K562 (cell line): ENCODE measurements at regions not wholly inside any gene's neighbourhood (a gene's known extent, or its start where the extent isn't known, plus 50 kb on each side); places are given as distances from the start of the nearest gene placed in this dataset.

ENCODE experiments used
- CAMTA2 ChIP-seq: fragments of 250-450 bp; sonication (Bioruptor Pico); conservative IDR thresholded peaks from 2 replicates; pipeline ENCODE4 v1.5.1; 2022
- CBX2 ChIP-seq: fragments of 200-600 bp; sonication (generic); IDR thresholded peaks from one replicate; pipeline ENCODE4 v1.6.1; 2012; ENCODE audit warnings: mild to moderate bottlenecking, low read length, inconsistent platforms; ENCODE audit not compliant: insufficient read depth, poor library complexity, severe bottlenecking
- ELF1 ChIP-seq: fragments of 200-800 bp; sonication (Bioruptor generic); IDR thresholded peaks from 2 replicates; pipeline ENCODE4 v1.6.1; 2016; ENCODE audit warnings: missing genetic modification characterization, missing compliant biosample characterization
- HMGN3 ChIP-seq: IDR thresholded peaks from 2 replicates; pipeline ENCODE4 v1.6.1; 2011; ENCODE audit warnings: borderline replicate concordance, low read depth, mild to moderate bottlenecking, mixed read lengths, low read length; ENCODE audit not compliant: insufficient read length; ENCODE audit errors: extremely low read depth
- HOXB6 ChIP-seq: fragments of 250-450 bp; sonication (Bioruptor Pico); IDR thresholded peaks from 2 replicates; pipeline ENCODE4 v1.5.1; 2022; ENCODE audit warnings: mild to moderate bottlenecking, borderline replicate concordance
- NCOA1 ChIP-seq: fragments of 450-650 bp; IDR thresholded peaks from 2 replicates; pipeline ENCODE4 v1.6.1; 2016; ENCODE audit warnings: low read depth
- NCOR1 ChIP-seq: fragments of 450-650 bp; IDR thresholded peaks from 2 replicates; pipeline ENCODE4 v1.6.1; 2016; ENCODE audit warnings: mild to moderate bottlenecking, moderate library complexity
- PCBP1 ChIP-seq: fragments of 200-400 bp; formaldehyde crosslinking; IDR thresholded peaks from 2 replicates; pipeline ENCODE4 v1.6.1; 2018; ENCODE audit warnings: mild to moderate bottlenecking, low read depth, low read length; ENCODE audit not compliant: poor library complexity, severe bottlenecking
- POLR2AphosphoS5 ChIP-seq: IDR thresholded peaks from 2 replicates; pipeline ENCODE4 v1.6.1; 2011; ENCODE audit warnings: mild to moderate bottlenecking, low read depth, low read length, moderate library complexity; ENCODE audit not compliant: control insufficient read depth, insufficient read depth
- RBM22 ChIP-seq: fragments of 200-400 bp; formaldehyde crosslinking; IDR thresholded peaks from 2 replicates; pipeline ENCODE4 v1.6.1; 2018; ENCODE audit warnings: low read length, low read depth; ENCODE audit not compliant: poor library complexity, severe bottlenecking
- SETDB1 ChIP-seq: IDR thresholded peaks from one replicate; pipeline ENCODE4 v1.6.1; 2012; ENCODE audit warnings: low read length, control low read depth, inconsistent platforms
- U2AF2 ChIP-seq: fragments of 200-400 bp; formaldehyde crosslinking; optimal IDR thresholded peaks from 2 replicates; pipeline ENCODE3; 2017; ENCODE audit warnings: low read depth, mild to moderate bottlenecking, low read length
- ZNF133 ChIP-seq: fragments of 250-450 bp; sonication (Bioruptor Pico); IDR thresholded peaks from 2 replicates; pipeline ENCODE4 v1.4.0; 2020; ENCODE audit warnings: mild to moderate bottlenecking
- ZNF589 ChIP-seq: fragments of 200-800 bp; sonication (Bioruptor generic); IDR thresholded peaks from 2 replicates; pipeline ENCODE4 v1.6.1; 2016; ENCODE audit warnings: low read depth, missing genetic modification characterization, missing compliant biosample characterization
- TF ChIP-seq, protein P1 (sequence below): sonication (generic); formaldehyde crosslinking; IDR thresholded peaks from 2 replicates; pipeline ENCODE4 v1.8.0; 2022; ENCODE audit warnings: missing genetic modification reagents, mild to moderate bottlenecking, borderline replicate concordance
- TF ChIP-seq, protein P2 (sequence below): sonication (generic); formaldehyde crosslinking; IDR thresholded peaks from 2 replicates; pipeline ENCODE4 v1.8.1; 2022; ENCODE audit warnings: missing genetic modification reagents
- TF ChIP-seq, protein P3 (sequence below): fragments of 250-450 bp; sonication (Bioruptor Pico); IDR thresholded peaks from 2 replicates; pipeline ENCODE4 v1.5.0; 2021; ENCODE audit warnings: mild to moderate bottlenecking, borderline replicate concordance
- TF ChIP-seq, protein P4 (sequence below): sonication (generic); formaldehyde crosslinking; IDR thresholded peaks from 2 replicates; pipeline ENCODE4 v1.9.0; 2022; ENCODE audit warnings: mild to moderate bottlenecking, missing genetic modification reagents
- TF ChIP-seq, protein P5 (sequence below): sonication (generic); formaldehyde crosslinking; IDR thresholded peaks from 2 replicates; pipeline ENCODE4 v1.8.1; 2023; ENCODE audit warnings: mild to moderate bottlenecking, missing genetic modification reagents

DNA sequence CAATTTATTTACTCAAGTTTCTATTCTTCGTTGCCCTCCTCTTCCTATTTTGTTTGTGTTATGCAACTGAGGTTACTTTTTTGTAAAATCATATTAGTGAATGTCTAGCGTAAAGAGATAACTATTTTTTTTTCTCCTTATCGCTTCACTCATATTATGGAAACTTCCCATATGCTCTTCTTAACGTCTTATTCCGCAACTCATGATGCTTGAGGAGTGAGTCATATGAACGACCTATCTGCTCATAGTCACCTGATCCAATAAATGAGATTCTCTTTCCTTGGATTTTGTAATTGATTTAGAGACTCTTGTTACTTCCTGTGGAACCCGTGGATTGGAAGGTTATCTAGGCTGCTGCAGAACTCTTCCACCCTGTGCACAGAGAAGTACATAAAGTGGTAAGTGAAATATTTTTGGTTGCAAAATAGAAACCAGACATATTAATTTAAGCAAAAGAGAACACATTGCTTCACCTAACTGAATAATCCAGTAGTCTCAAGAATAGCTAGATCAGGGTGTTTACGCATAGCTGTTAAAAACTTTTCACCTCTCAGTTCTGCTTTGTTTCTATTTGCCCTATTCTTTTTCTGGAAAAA lies 719.3 kb upstream of the SGO1 start (continued):
- TF ChIP-seq, protein P1, sequence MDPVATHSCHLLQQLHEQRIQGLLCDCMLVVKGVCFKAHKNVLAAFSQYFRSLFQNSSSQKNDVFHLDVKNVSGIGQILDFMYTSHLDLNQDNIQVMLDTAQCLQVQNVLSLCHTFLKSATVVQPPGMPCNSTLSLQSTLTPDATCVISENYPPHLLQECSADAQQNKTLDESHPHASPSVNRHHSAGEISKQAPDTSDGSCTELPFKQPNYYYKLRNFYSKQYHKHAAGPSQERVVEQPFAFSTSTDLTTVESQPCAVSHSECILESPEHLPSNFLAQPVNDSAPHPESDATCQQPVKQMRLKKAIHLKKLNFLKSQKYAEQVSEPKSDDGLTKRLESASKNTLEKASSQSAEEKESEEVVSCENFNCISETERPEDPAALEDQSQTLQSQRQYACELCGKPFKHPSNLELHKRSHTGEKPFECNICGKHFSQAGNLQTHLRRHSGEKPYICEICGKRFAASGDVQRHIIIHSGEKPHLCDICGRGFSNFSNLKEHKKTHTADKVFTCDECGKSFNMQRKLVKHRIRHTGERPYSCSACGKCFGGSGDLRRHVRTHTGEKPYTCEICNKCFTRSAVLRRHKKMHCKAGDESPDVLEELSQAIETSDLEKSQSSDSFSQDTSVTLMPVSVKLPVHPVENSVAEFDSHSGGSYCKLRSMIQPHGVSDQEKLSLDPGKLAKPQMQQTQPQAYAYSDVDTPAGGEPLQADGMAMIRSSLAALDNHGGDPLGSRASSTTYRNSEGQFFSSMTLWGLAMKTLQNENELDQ, result no peak
- TF ChIP-seq, protein P2, sequence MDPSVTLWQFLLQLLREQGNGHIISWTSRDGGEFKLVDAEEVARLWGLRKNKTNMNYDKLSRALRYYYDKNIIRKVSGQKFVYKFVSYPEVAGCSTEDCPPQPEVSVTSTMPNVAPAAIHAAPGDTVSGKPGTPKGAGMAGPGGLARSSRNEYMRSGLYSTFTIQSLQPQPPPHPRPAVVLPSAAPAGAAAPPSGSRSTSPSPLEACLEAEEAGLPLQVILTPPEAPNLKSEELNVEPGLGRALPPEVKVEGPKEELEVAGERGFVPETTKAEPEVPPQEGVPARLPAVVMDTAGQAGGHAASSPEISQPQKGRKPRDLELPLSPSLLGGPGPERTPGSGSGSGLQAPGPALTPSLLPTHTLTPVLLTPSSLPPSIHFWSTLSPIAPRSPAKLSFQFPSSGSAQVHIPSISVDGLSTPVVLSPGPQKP, result no peak
- no peak for TF ChIP-seq ZNF589 (CRISPR knock-in tag)
- no peak for TF ChIP-seq PCBP1
- TF ChIP-seq NCOA1, result peak; percentile 44; the same call in 1 of the 2 replicates
- no peak for TF ChIP-seq POLR2AphosphoS5
- TF ChIP-seq ELF1, result peak; percentile 38; the same call in 1 of the 2 replicates
- TF ChIP-seq CBX2, result no peak
- TF ChIP-seq, protein P3, sequence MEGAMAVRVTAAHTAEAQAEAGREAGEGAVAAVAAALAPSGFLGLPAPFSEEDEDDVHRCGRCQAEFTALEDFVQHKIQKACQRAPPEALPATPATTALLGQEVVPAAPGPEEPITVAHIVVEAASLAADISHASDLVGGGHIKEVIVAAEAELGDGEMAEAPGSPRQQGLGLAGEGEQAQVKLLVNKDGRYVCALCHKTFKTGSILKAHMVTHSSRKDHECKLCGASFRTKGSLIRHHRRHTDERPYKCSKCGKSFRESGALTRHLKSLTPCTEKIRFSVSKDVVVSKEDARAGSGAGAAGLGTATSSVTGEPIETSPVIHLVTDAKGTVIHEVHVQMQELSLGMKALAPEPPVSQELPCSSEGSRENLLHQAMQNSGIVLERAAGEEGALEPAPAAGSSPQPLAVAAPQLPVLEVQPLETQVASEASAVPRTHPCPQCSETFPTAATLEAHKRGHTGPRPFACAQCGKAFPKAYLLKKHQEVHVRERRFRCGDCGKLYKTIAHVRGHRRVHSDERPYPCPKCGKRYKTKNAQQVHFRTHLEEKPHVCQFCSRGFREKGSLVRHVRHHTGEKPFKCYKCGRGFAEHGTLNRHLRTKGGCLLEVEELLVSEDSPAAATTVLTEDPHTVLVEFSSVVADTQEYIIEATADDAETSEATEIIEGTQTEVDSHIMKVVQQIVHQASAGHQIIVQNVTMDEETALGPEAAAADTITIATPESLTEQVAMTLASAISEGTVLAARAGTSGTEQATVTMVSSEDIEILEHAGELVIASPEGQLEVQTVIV (CRISPR knock-in tag), result no peak
- TF ChIP-seq U2AF2, result no peak
- TF ChIP-seq, protein P4, sequence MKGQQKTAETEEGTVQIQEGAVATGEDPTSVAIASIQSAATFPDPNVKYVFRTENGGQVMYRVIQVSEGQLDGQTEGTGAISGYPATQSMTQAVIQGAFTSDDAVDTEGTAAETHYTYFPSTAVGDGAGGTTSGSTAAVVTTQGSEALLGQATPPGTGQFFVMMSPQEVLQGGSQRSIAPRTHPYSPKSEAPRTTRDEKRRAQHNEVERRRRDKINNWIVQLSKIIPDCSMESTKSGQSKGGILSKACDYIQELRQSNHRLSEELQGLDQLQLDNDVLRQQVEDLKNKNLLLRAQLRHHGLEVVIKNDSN, result no peak
- TF ChIP-seq CAMTA2, result no peak
- no peak for TF ChIP-seq ZNF133 (CRISPR knock-in tag)
- no peak for TF ChIP-seq SETDB1
- TF ChIP-seq NCOR1, result peak; percentile 54; the same call in 1 of the 2 replicates
- no peak for TF ChIP-seq HMGN3
- TF ChIP-seq, protein P5, sequence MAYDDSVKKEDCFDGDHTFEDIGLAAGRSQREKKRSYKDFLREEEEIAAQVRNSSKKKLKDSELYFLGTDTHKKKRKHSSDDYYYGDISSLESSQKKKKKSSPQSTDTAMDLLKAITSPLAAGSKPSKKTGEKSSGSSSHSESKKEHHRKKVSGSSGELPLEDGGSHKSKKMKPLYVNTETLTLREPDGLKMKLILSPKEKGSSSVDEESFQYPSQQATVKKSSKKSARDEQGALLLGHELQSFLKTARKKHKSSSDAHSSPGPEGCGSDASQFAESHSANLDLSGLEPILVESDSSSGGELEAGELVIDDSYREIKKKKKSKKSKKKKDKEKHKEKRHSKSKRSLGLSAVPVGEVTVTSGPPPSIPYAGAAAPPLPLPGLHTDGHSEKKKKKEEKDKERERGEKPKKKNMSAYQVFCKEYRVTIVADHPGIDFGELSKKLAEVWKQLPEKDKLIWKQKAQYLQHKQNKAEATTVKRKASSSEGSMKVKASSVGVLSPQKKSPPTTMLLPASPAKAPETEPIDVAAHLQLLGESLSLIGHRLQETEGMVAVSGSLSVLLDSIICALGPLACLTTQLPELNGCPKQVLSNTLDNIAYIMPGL, result no peak
- no peak for TF ChIP-seq RBM22
- no peak for TF ChIP-seq HOXB6 (CRISPR knock-in tag)
